WTC11 (cell line): ENCODE measurements at regions not wholly inside any gene's neighbourhood (a gene's known extent, or its start where the extent isn't known, plus 50 kb on each side); places are given as distances from the start of the nearest gene placed in this dataset.

ENCODE experiments used
- ATAC-seq: fragments of 200-7000 bp; cut with Tn5 transposase; 2 replicates; pipeline ENCODE4 v1.10.0; 2021; ENCODE audit warnings: mild to moderate bottlenecking, moderate library complexity
- CTCF ChIA-PET: fragments of 300-600 bp; sonication (Branson Sonifier 250); formaldehyde crosslinking; loops from one replicate; lab custom pipeline; 2021; ENCODE audit warnings: antibody characterized with exemption; lab: Charles Lee
- POLR2A ChIA-PET: fragments of 350-600 bp; sonication (Branson Sonifier 250); formaldehyde crosslinking; loops from one replicate; lab custom pipeline; 2021; ENCODE audit warnings: antibody characterized with exemption; lab: Charles Lee
- DNase-seq: peaks from one replicate; pipeline ENCODE4 v3.0.0; 2021; ENCODE audit warnings: low spot score
- H3K27ac Mint-ChIP-seq: 2 replicates; pipeline ENCODE4 v1.8.0; 2021; ENCODE audit warnings: mixed read lengths
- H3K27me3 Mint-ChIP-seq: 2 replicates; pipeline ENCODE4 v1.8.0; 2021; ENCODE audit warnings: low read depth, mild to moderate bottlenecking, moderate library complexity, mixed read lengths
- H3K36me3 Mint-ChIP-seq: 2 replicates; pipeline ENCODE4 v1.8.0; 2021; ENCODE audit warnings: mixed read lengths
- H3K4me1 Mint-ChIP-seq: 2 replicates; pipeline ENCODE4 v1.8.0; 2022; ENCODE audit warnings: mixed read lengths
- H3K4me3 Mint-ChIP-seq: 2 replicates; pipeline ENCODE4 v1.8.0; 2021; ENCODE audit warnings: mild to moderate bottlenecking, moderate library complexity, mixed read lengths
- H3K9me3 Mint-ChIP-seq: 2 replicates; pipeline ENCODE4 v1.8.0; 2021; ENCODE audit warnings: mixed read lengths
- ATF1 ChIP-seq: sonication (generic); formaldehyde crosslinking; IDR thresholded peaks from 2 replicates; pipeline ENCODE4 v1.8.1; 2023; ENCODE audit warnings: mild to moderate bottlenecking, moderate library complexity, missing genetic modification reagents
- ATF6 ChIP-seq: sonication (generic); formaldehyde crosslinking; IDR thresholded peaks from 2 replicates; pipeline ENCODE4 v1.8.1; 2023; ENCODE audit warnings: mild to moderate bottlenecking, missing genetic modification reagents
- CDX4 ChIP-seq: fragments of 250-450 bp; sonication (Bioruptor Pico); IDR thresholded peaks from 2 replicates; pipeline ENCODE4 v1.9.0; 2021; ENCODE audit warnings: moderate library complexity, mild to moderate bottlenecking, inconsistent platforms, borderline replicate concordance
- ESRRA ChIP-seq: sonication (generic); formaldehyde crosslinking; IDR thresholded peaks from 2 replicates; pipeline ENCODE4 v1.8.1; 2022; ENCODE audit warnings: mild to moderate bottlenecking, missing genetic modification reagents, borderline replicate concordance
- FOXP1 ChIP-seq: sonication (generic); formaldehyde crosslinking; IDR thresholded peaks from 2 replicates; pipeline ENCODE4 v1.8.0; 2022; ENCODE audit warnings: missing genetic modification reagents, mild to moderate bottlenecking, moderate library complexity, borderline replicate concordance
- FOXP4 ChIP-seq: sonication (generic); formaldehyde crosslinking; IDR thresholded peaks from 2 replicates; pipeline ENCODE4 v1.8.0; 2022; ENCODE audit warnings: mild to moderate bottlenecking, missing genetic modification reagents
- MYBL2 ChIP-seq: sonication (generic); formaldehyde crosslinking; IDR thresholded peaks from 2 replicates; pipeline ENCODE4 v1.8.1; 2023; ENCODE audit warnings: mild to moderate bottlenecking, moderate library complexity, missing genetic modification reagents
- NFE2L1 ChIP-seq: sonication (generic); formaldehyde crosslinking; IDR thresholded peaks from 2 replicates; pipeline ENCODE4 v1.8.1; 2023; ENCODE audit warnings: missing genetic modification reagents
- STAT6 ChIP-seq: sonication (generic); formaldehyde crosslinking; conservative IDR thresholded peaks from 2 replicates; pipeline ENCODE4 v1.8.1; 2023; ENCODE audit warnings: mild to moderate bottlenecking, low read depth, missing genetic modification reagents, moderate library complexity
- TCF7 ChIP-seq: sonication (generic); formaldehyde crosslinking; IDR thresholded peaks from 2 replicates; pipeline ENCODE4 v1.8.0; 2022; ENCODE audit warnings: mild to moderate bottlenecking, low read depth, missing genetic modification reagents, moderate library complexity
- TF ChIP-seq, protein P1 (sequence below): sonication (generic); formaldehyde crosslinking; IDR thresholded peaks from 2 replicates; pipeline ENCODE4 v1.8.1; 2022; ENCODE audit warnings: missing genetic modification reagents, borderline replicate concordance
- TF ChIP-seq, protein P2 (sequence below): sonication (generic); formaldehyde crosslinking; IDR thresholded peaks from 2 replicates; pipeline ENCODE4 v1.8.1; 2022; ENCODE audit warnings: mild to moderate bottlenecking, missing genetic modification reagents, moderate library complexity, borderline replicate concordance
- TF ChIP-seq, protein P3 (sequence below): sonication (generic); formaldehyde crosslinking; IDR thresholded peaks from 2 replicates; pipeline ENCODE4 v1.8.0; 2023; ENCODE audit warnings: mild to moderate bottlenecking, missing genetic modification reagents

DNA sequence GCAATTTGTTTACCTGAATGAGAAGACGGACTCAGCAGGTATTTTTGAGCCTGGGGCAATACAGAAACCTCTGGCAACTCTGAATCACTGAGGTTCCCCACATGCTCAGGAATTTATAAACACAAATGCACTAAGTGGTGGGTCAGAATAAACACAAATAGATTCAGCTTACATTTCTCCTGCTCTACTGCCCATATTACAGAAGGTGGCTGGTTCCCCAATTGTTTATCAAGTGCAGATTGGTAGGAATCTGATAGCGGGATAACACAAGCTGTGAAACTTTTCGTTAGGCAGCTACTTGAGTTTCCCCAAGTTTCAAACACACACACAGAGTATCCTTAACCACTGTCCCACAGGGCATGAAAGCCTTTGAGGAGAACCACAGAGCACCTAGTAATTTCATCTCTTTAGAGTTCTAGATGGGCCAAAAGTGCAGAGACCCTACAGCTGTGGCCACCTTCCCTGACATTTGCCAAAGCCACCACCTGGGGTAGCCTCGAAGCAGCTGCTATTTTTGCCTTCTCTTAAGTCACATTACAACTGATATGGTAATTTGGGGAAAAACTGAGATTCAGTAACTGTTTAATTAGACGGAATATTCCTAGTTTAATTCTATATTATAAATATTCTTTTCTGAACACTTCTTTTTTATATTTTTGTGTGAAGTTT lies 204.2 kb upstream of the PTCHD4 start:
- H3K4me1 Mint-ChIP-seq = peaks cover 10% of the 10 kb centered on the region
- CTCF ChIA-PET = interaction anchor here (1.2 kb wide), 1 partner anchor 161 kb away, joined by 3 read pairs; no protein-coding TSS in a partner anchor
- no peaks in the 10 kb centered on the region for H3K36me3 Mint-ChIP-seq
- ATAC-seq = peak; percentile 56; the same call in 1 of the 2 replicates
- H3K4me3 Mint-ChIP-seq = no peak overlapping the region
- TF ChIP-seq ESRRA (CRISPR knock-in tag) (no peak), NFE2L1 (CRISPR knock-in tag) (no peak), STAT6 (CRISPR knock-in tag) (no peak), CDX4 (no peak)
- TF ChIP-seq, protein P1, sequence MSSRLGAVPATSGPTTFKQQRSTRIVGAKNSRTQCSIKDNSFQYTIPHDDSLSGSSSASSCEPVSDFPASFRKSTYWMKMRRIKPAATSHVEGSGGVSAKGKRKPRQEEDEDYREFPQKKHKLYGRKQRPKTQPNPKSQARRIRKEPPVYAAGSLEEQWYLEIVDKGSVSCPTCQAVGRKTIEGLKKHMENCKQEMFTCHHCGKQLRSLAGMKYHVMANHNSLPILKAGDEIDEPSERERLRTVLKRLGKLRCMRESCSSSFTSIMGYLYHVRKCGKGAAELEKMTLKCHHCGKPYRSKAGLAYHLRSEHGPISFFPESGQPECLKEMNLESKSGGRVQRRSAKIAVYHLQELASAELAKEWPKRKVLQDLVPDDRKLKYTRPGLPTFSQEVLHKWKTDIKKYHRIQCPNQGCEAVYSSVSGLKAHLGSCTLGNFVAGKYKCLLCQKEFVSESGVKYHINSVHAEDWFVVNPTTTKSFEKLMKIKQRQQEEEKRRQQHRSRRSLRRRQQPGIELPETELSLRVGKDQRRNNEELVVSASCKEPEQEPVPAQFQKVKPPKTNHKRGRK (CRISPR knock-in tag) = no peak
- no peaks in the 10 kb centered on the region for H3K9me3 Mint-ChIP-seq
- POLR2A ChIA-PET = no interaction called here
- no peaks in the 10 kb centered on the region for H3K27me3 Mint-ChIP-seq
- no peak overlapping the region for H3K27ac Mint-ChIP-seq
- DNase-seq = no peak

DNA sequence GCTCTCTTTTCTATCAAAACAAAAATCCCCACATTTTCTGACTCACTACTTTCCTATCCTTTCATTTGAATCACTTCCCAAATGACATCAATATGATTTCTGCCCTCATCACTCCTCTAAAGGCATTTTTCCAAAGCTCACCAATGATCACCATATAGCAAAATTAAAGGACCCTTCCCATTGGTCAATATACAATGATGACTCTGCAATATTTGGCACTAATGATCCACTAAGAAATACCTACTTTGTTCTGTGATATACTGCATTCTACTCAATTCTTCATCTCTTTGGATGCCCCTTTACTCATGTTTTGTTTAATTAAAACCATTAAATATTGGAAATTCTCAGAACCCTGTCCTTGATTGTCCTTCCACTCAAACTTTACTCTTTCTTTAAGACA lies 200.3 kb upstream of the PTCHD4 start:
- ChIA-PET CTCF (no interaction called here), POLR2A (no interaction called here)
- TF ChIP-seq, protein P2, sequence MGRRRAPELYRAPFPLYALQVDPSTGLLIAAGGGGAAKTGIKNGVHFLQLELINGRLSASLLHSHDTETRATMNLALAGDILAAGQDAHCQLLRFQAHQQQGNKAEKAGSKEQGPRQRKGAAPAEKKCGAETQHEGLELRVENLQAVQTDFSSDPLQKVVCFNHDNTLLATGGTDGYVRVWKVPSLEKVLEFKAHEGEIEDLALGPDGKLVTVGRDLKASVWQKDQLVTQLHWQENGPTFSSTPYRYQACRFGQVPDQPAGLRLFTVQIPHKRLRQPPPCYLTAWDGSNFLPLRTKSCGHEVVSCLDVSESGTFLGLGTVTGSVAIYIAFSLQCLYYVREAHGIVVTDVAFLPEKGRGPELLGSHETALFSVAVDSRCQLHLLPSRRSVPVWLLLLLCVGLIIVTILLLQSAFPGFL (CRISPR knock-in tag) = no peak
- no peak for TF ChIP-seq MYBL2 (CRISPR knock-in tag)
- TF ChIP-seq ATF1 (CRISPR knock-in tag) = no peak
- no peak for TF ChIP-seq FOXP1 (CRISPR knock-in tag)
- no peak for TF ChIP-seq STAT6 (CRISPR knock-in tag)
- no peak for ATAC-seq
- H3K4me1 Mint-ChIP-seq = peaks cover 10% of the 10 kb centered on the region
- no peaks in the 10 kb centered on the region for H3K36me3 Mint-ChIP-seq
- no peaks in the 10 kb centered on the region for H3K27me3 Mint-ChIP-seq
- H3K9me3 Mint-ChIP-seq = no peaks in the 10 kb centered on the region
- H3K27ac Mint-ChIP-seq = no peak overlapping the region
- no peak overlapping the region for H3K4me3 Mint-ChIP-seq
- DNase-seq = no peak

GRCh38 chr6:48307573-48307972 lies 196.6 kb upstream of the PTCHD4 start:
- ChIA-PET CTCF (no interaction called here), POLR2A (no interaction called here)
- H3K36me3 Mint-ChIP-seq = peaks cover 5% of the 10 kb centered on the region
- H3K4me1 Mint-ChIP-seq = no peaks in the 10 kb centered on the region
- no peak overlapping the region for H3K4me3 Mint-ChIP-seq
- H3K27ac Mint-ChIP-seq = no peak overlapping the region
- DNase-seq = no peak
- no peak for ATAC-seq
- peaks cover 14% of the 10 kb centered on the region for H3K9me3 Mint-ChIP-seq
- no peaks in the 10 kb centered on the region for H3K27me3 Mint-ChIP-seq
- TF ChIP-seq, protein P3, sequence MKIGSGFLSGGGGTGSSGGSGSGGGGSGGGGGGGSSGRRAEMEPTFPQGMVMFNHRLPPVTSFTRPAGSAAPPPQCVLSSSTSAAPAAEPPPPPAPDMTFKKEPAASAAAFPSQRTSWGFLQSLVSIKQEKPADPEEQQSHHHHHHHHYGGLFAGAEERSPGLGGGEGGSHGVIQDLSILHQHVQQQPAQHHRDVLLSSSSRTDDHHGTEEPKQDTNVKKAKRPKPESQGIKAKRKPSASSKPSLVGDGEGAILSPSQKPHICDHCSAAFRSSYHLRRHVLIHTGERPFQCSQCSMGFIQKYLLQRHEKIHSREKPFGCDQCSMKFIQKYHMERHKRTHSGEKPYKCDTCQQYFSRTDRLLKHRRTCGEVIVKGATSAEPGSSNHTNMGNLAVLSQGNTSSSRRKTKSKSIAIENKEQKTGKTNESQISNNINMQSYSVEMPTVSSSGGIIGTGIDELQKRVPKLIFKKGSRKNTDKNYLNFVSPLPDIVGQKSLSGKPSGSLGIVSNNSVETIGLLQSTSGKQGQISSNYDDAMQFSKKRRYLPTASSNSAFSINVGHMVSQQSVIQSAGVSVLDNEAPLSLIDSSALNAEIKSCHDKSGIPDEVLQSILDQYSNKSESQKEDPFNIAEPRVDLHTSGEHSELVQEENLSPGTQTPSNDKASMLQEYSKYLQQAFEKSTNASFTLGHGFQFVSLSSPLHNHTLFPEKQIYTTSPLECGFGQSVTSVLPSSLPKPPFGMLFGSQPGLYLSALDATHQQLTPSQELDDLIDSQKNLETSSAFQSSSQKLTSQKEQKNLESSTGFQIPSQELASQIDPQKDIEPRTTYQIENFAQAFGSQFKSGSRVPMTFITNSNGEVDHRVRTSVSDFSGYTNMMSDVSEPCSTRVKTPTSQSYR (CRISPR knock-in tag) = no peak
- TF ChIP-seq FOXP4 (CRISPR knock-in tag) = no peak
- no peak for TF ChIP-seq TCF7 (CRISPR knock-in tag)
- no peak for TF ChIP-seq ATF6 (CRISPR knock-in tag)
